GM12878 (cell line): ENCODE measurements at regions not wholly inside any gene's neighbourhood (a gene's known extent, or its start where the extent isn't known, plus 50 kb on each side); places are given as distances from the start of the nearest gene placed in this dataset.

ENCODE experiments used
- ATAC-seq: fragments of 200-7000 bp; cut with Tn5 transposase; 3 replicates; pipeline ENCODE4 v1.9.1; 2020; ENCODE audit warnings: mild to moderate bottlenecking, moderate library complexity
- BruUV-seq: library from RNA; stranded (reverse); fragments of 400-500 nt; replicated peaks from 2 replicates; lab custom pipeline; 2021; lab: Mats Ljungman, UMichigan
- CTCF ChIA-PET: fragments of 300-600 bp; sonication (Branson Sonifier 250); formaldehyde crosslinking; extraction: SDS; loops from one replicate; lab custom pipeline; 2021; ENCODE audit warnings: inconsistent platforms; lab: Yijun Ruan, JAX
- POLR2A ChIA-PET: fragments of 350-600 bp; formaldehyde crosslinking; extraction: SDS; loops from one replicate; lab custom pipeline; 2021; ENCODE audit warnings: inconsistent platforms; lab: Charles Lee
- RAD21 ChIA-PET: fragments of 300-600 bp; sonication (Branson Sonifier 250); formaldehyde crosslinking; loops from one replicate; lab custom pipeline; 2023; ENCODE audit warnings: antibody characterized with exemption; ENCODE audit not compliant: unreplicated experiment; lab: Charles Lee
- SMC1A ChIA-PET: fragments of 300-600 bp; sonication (Branson Sonifier 250); formaldehyde crosslinking; loops from one replicate; lab custom pipeline; 2023; ENCODE audit not compliant: unreplicated experiment, uncharacterized antibody; lab: Charles Lee
- DNase-seq: peaks from one replicate; pipeline ENCODE4 v3.0.0-alpha.2; 2011; ENCODE audit warnings: low read depth, low spot score
- FAIRE-seq: peaks from 3 replicates; lab custom pipeline; 2011; peaks lifted over from hg19 to GRCh38; lab: Jason Lieb, UNC
- H2AFZ ChIP-seq: 2 replicates; pipeline ENCODE4 v1.6.0; 2011; ENCODE audit warnings: low read depth, low read length, control low read depth; ENCODE audit not compliant: control insufficient read depth
- H3K27ac ChIP-seq: 2 replicates; pipeline ENCODE4 v1.5.1; 2011; ENCODE audit warnings: control low read depth; ENCODE audit not compliant: control insufficient read depth, insufficient read depth
- H3K27me3 ChIP-seq, 2 experiments: replicated peaks in 1 of 2; 2 replicates each; pipeline versions ENCODE4 v1.6.0 to v1.6.1; 2011; ENCODE audit warnings: low read length in 1 of 2; ENCODE audit not compliant: control insufficient read depth in 2 of 2, insufficient read depth in 2 of 2
- H3K36me3 ChIP-seq, 2 experiments: 2 replicates each; pipeline ENCODE4 v1.5.1; 2011; ENCODE audit warnings: low read length in 1 of 2; ENCODE audit not compliant: control insufficient read depth in 2 of 2, insufficient read depth in 2 of 2
- H3K4me1 ChIP-seq: 2 replicates; pipeline ENCODE4 v1.6.1; 2011; ENCODE audit warnings: mild to moderate bottlenecking, low read length, moderate library complexity, mixed read lengths; ENCODE audit not compliant: control insufficient read depth, insufficient read depth
- H3K4me2 ChIP-seq: 2 replicates; pipeline ENCODE4 v1.6.0; 2011; ENCODE audit warnings: control low read depth; ENCODE audit not compliant: control insufficient read depth, insufficient read depth
- H3K4me3 ChIP-seq: fragments of 200-600 bp; sonication (generic); 2 replicates; pipeline ENCODE4 v1.5.1; 2016
- H3K79me2 ChIP-seq: 2 replicates; pipeline ENCODE4 v1.6.0; 2011; ENCODE audit warnings: low read length; ENCODE audit not compliant: control insufficient read depth, insufficient read depth
- H3K9ac ChIP-seq: 2 replicates; pipeline ENCODE4 v1.8.0; 2011; ENCODE audit warnings: low read length, control low read depth, mixed read lengths; ENCODE audit not compliant: control insufficient read depth, insufficient read depth
- H3K9me3 ChIP-seq: replicated peaks from 3 replicates; pipeline ENCODE4 v1.5.1; 2011; ENCODE audit warnings: mild to moderate bottlenecking, low read length; ENCODE audit not compliant: control insufficient read depth, insufficient read depth
- H4K20me1 ChIP-seq: 2 replicates; pipeline ENCODE4 v1.6.0; 2011; ENCODE audit not compliant: control insufficient read depth, insufficient read depth
- ATF2 ChIP-seq: IDR thresholded peaks from 2 replicates; pipeline ENCODE4 v1.6.1; 2012; ENCODE audit warnings: low read length, inconsistent platforms
- CHD2 ChIP-seq: IDR thresholded peaks from 2 replicates; pipeline ENCODE4 v1.6.1; 2011; ENCODE audit warnings: low read depth, low read length, improper control_type of control experiment, borderline replicate concordance
- CUX1 ChIP-seq: IDR thresholded peaks from 2 replicates; pipeline ENCODE4 v1.6.1; 2012; ENCODE audit warnings: improper control_type of control experiment, low read depth, low read length; ENCODE audit not compliant: insufficient replicate concordance
- ETV6 ChIP-seq, 2 experiments: fragments of 450-650 bp in 1 of 2; IDR thresholded peaks in 1 of 2; conservative IDR thresholded peaks in 1 of 2; 2 replicates each; pipeline ENCODE4 v1.6.1; 2014; ENCODE audit warnings: antibody characterized with exemption in 1 of 2, borderline replicate concordance in 1 of 2, low read depth in 1 of 2, mild to moderate bottlenecking in 1 of 2, moderate library complexity in 1 of 2
- IRF5 ChIP-seq: fragments of 450-650 bp; IDR thresholded peaks from 2 replicates; pipeline ENCODE4 v1.6.1; 2017; ENCODE audit warnings: borderline replicate concordance
- KLF5 ChIP-seq: fragments of 450-650 bp; IDR thresholded peaks from 2 replicates; pipeline ENCODE4 v1.6.1; 2014; ENCODE audit warnings: mild to moderate bottlenecking; ENCODE audit not compliant: partially characterized antibody
- NBN ChIP-seq: fragments of 450-650 bp; IDR thresholded peaks from 2 replicates; pipeline ENCODE4 v1.6.1; 2016
- RELA ChIP-seq: fragments of 450-650 bp; IDR thresholded peaks from 2 replicates; pipeline ENCODE4 v1.8.0; 2014; ENCODE audit warnings: borderline replicate concordance; ENCODE audit not compliant: partially characterized antibody
- SIN3A ChIP-seq: IDR thresholded peaks from 2 replicates; pipeline ENCODE4 v1.6.1; 2012; ENCODE audit warnings: low read depth, low read length, improper control_type of control experiment
- ZNF274 ChIP-seq: IDR thresholded peaks from one replicate; pipeline ENCODE4 v1.8.0; 2011; ENCODE audit not compliant: insufficient read length, insufficient read depth
- ZNF687 ChIP-seq: fragments of 450-650 bp; IDR thresholded peaks from 2 replicates; pipeline ENCODE4 v1.6.1; 2017; ENCODE audit warnings: mild to moderate bottlenecking, moderate library complexity
- WGBS: methylation state at CpG from one replicate; pipeline ENCODE4 v1.1.6; 2016; ENCODE audit warnings: low lambda C conversion rate; ENCODE audit not compliant: insufficient replicate concordance, insufficient coverage; ENCODE audit errors: missing lambda C conversion rate; 5-methylcytosine and 5-hydroxymethylcytosine counted together
- in situ Hi-C: fragments of 300-500 bp; cut with MboI; formaldehyde crosslinking; loops from 9 replicates; pipeline ENCODE4 v1.14.3; 2018; ENCODE audit warnings: mixed read lengths
- intact Hi-C: fragments of 100-400 bp; cut with micrococcal nuclease; formaldehyde crosslinking; loops from one replicate; pipeline ENCODE4 v1.14.2; 2022; ENCODE audit not compliant: unreplicated experiment

GRCh38 chr11:133639408-133639807 is 107.1 kb upstream of the OPCML start (continued):
- TF ChIP-seq ZNF687, result no peak

- ATAC-seq (no peak), DNase-seq (no peak), FAIRE-seq (no peak)
- 49% methylated on average over 5 of the region's 5 CpGs for WGBS
- ChIA-PET RAD21 (no interaction called here), POLR2A (no interaction called here), CTCF (no interaction called here), SMC1A (no interaction called here)
- H3K79me2 ChIP-seq, result no peaks in the 10 kb centered on the region
- H3K36me3 ChIP-seq, result no peaks in the 10 kb centered on the region
- intact Hi-C loops (no loop called here), in situ Hi-C loops (no loop called here)
- H3K9ac ChIP-seq, result no peak overlapping the region
- no peak overlapping the region for H2AFZ ChIP-seq
- no peaks in the 10 kb centered on the region for H4K20me1 ChIP-seq
- no peak overlapping the region for H3K27ac ChIP-seq
- BruUV-seq, result no TSS peak
- no peak overlapping the region for H3K4me2 ChIP-seq
- no peaks in the 10 kb centered on the region for H3K9me3 ChIP-seq
- no peaks in the 10 kb centered on the region; a peak in 1 of 4 replicates for H3K27me3 ChIP-seq
- no peak overlapping the region for H3K4me3 ChIP-seq
- H3K4me1 ChIP-seq, result no peaks in the 10 kb centered on the region
- no peak for TF ChIP-seq CUX1
- TF ChIP-seq ZNF274, result no peak
- TF ChIP-seq ATF2, result no peak
- no peak for TF ChIP-seq ETV6 (conservative IDR thresholded peaks at IDR 0.05 in 1 of 2, IDR thresholded peaks at IDR 0.05 in 1 of 2; ENCODE audit: borderline replicate concordance in 1 of 2, low read depth in 1 of 2)
- no peak for TF ChIP-seq CHD2
- no peak for TF ChIP-seq KLF5
- no peak for TF ChIP-seq SIN3A
- no peak for TF ChIP-seq IRF5
- no peak for TF ChIP-seq RELA
- no peak for TF ChIP-seq NBN
These were observed 106.6 kb upstream of the OPCML start for GRCh38 chr11:133638921-133639320.
